SK-N-SH (cell line): ENCODE measurements at regions not wholly inside any gene's neighbourhood (a gene's known extent, or its start where the extent isn't known, plus 50 kb on each side); places are given as distances from the start of the nearest gene placed in this dataset.
"Not testable (repeated sequence)": the region's sequence is repeated elsewhere in the genome, so short reads cannot be mapped to it uniquely, and the experiment has no call there.

Experiments
- CTCF ChIA-PET: fragments of 300-600, 350-600 bp; formaldehyde crosslinking; extraction: SDS; loops from one replicate; lab custom pipeline; 2021; lab: Yijun Ruan, JAX
- POLR2A ChIA-PET: fragments of 350-600 bp; sonication (Branson Sonifier 250); formaldehyde crosslinking; extraction: SDS; loops from one replicate; lab custom pipeline; 2020; ENCODE audit warnings: antibody characterized with exemption, inconsistent platforms; lab: Yijun Ruan, JAX
- DNase-seq: peaks from one replicate; pipeline ENCODE4 v3.0.0; 2012
- H2AFZ ChIP-seq: fragments of 200-600 bp; sonication (generic); 2 replicates; pipeline ENCODE4 v1.8.1; 2016; ENCODE audit warnings: antibody characterized with exemption, mild to moderate bottlenecking, low read depth
- H3F3A ChIP-seq: fragments of 200-600 bp; sonication (generic); replicated peaks from 2 replicates; pipeline ENCODE3; 2016; ENCODE audit warnings: antibody characterized with exemption, mild to moderate bottlenecking; ENCODE audit not compliant: insufficient read depth
- H3K27ac ChIP-seq, 2 experiments: fragments of 200-500 bp in 1 of 2; fragments of 200-600 bp in 1 of 2; sonication (Bioruptor generic) in 1 of 2; sonication (generic), shearing (Covaris generic) in 1 of 2; 2 replicates each; pipeline versions ENCODE4 v1.5.1 to v1.6.1; 2014 to 2016; ENCODE audit warnings: low read depth in 2 of 2, inconsistent platforms in 1 of 2, low read length in 1 of 2, mild to moderate bottlenecking in 1 of 2, mixed read lengths in 1 of 2
- H3K27me3 ChIP-seq: fragments of 200-600 bp; sonication (generic), shearing (Covaris generic); 2 replicates; pipeline ENCODE4 v1.6.1; 2016; ENCODE audit warnings: mixed run types; ENCODE audit not compliant: insufficient read depth
- H3K36me3 ChIP-seq, 2 experiments: fragments of 200-500 bp in 1 of 2; fragments of 200-600 bp in 1 of 2; sonication (Bioruptor generic) in 1 of 2; sonication (generic) in 1 of 2; replicated peaks in 1 of 2; 2 replicates each; pipeline versions ENCODE3 to v1.5.1; 2014 to 2016; ENCODE audit warnings: low read length in 1 of 2, mild to moderate bottlenecking in 1 of 2; ENCODE audit not compliant: insufficient read depth in 2 of 2, control insufficient read depth in 1 of 2
- H3K4me1 ChIP-seq, 2 experiments: fragments of 200-500 bp in 1 of 2; fragments of 200-600 bp in 1 of 2; sonication (Bioruptor generic) in 1 of 2; sonication (generic), shearing (Covaris generic) in 1 of 2; 2 replicates each; pipeline versions ENCODE4 v1.5.1 to v1.6.1; 2014 to 2016; ENCODE audit warnings: low read depth in 1 of 2, low read length in 1 of 2, mixed run types in 1 of 2; ENCODE audit not compliant: insufficient read depth in 2 of 2, control insufficient read depth in 1 of 2
- H3K4me2 ChIP-seq: fragments of 200-600 bp; sonication (generic), shearing (Covaris generic); 2 replicates; pipeline ENCODE4 v1.6.1; 2017; ENCODE audit warnings: mixed run types
- H3K4me3 ChIP-seq, 2 experiments: fragments of 200-500 bp in 1 of 2; fragments of 200-600 bp in 1 of 2; sonication (Bioruptor generic) in 1 of 2; sonication (generic), shearing (Covaris generic) in 1 of 2; 2 replicates each; pipeline versions ENCODE4 v1.5.1 to v1.8.1; 2014 to 2016; ENCODE audit warnings: low read depth in 2 of 2, inconsistent platforms in 1 of 2, low read length in 1 of 2, mild to moderate bottlenecking in 1 of 2, mixed read lengths in 1 of 2, moderate library complexity in 1 of 2
- H3K79me2 ChIP-seq: fragments of 200-600 bp; sonication (generic); 2 replicates; pipeline ENCODE4 v1.8.1; 2017; ENCODE audit warnings: mild to moderate bottlenecking; ENCODE audit not compliant: insufficient read depth
- H3K9ac ChIP-seq: fragments of 200-600 bp; sonication (generic); 2 replicates; pipeline ENCODE4 v1.6.1; 2017; ENCODE audit warnings: mixed run types
- H3K9me2 ChIP-seq: fragments of 200-600 bp; sonication (generic); 2 replicates; pipeline ENCODE4 v1.6.1; 2017; ENCODE audit warnings: mixed run types
- H3K9me3 ChIP-seq: fragments of 200-600 bp; sonication (generic); 2 replicates; pipeline ENCODE4 v1.6.1; 2017; ENCODE audit warnings: mixed run types, mild to moderate bottlenecking, moderate library complexity
- H4K20me1 ChIP-seq: fragments of 200-600 bp; sonication (generic); 2 replicates; pipeline ENCODE4 v1.6.1; 2017; ENCODE audit warnings: mild to moderate bottlenecking, mixed run types; ENCODE audit not compliant: insufficient read depth
- ELF1 ChIP-seq: IDR thresholded peaks from 2 replicates; pipeline ENCODE4 v1.4.0; 2012
- EP300 ChIP-seq, 2 experiments: IDR thresholded peaks; 2 replicates each; pipeline versions ENCODE4 v1.4.0 to v1.6.1; 2012; ENCODE audit warnings: borderline replicate concordance in 1 of 2, low read depth in 1 of 2, low read length in 1 of 2
- EZH2phosphoT487 ChIP-seq: fragments of 200-600 bp; sonication (generic); IDR thresholded peaks from 2 replicates; pipeline ENCODE4 v1.6.1; 2017; ENCODE audit warnings: low read depth, mixed run types, mild to moderate bottlenecking, antibody characterized with exemption, moderate library complexity, borderline replicate concordance
- FOXJ3 ChIP-seq: sonication (generic); formaldehyde crosslinking; IDR thresholded peaks from 2 replicates; pipeline ENCODE4 v1.5.1; 2020; ENCODE audit warnings: mild to moderate bottlenecking, missing genetic modification reagents
- GABPA ChIP-seq: IDR thresholded peaks from 2 replicates; pipeline ENCODE4 v1.4.0; 2012; ENCODE audit warnings: low read depth, mild to moderate bottlenecking
- GATA2 ChIP-seq: sonication (generic); formaldehyde crosslinking; IDR thresholded peaks from 2 replicates; pipeline ENCODE4 v1.5.0; 2020; ENCODE audit warnings: mild to moderate bottlenecking, missing genetic modification reagents
- IRF3 ChIP-seq: fragments of 150-350 bp; IDR thresholded peaks from 2 replicates; pipeline ENCODE4 v1.6.1; 2016; ENCODE audit warnings: mild to moderate bottlenecking, low read depth, low read length
- JUND ChIP-seq: IDR thresholded peaks from 2 replicates; pipeline ENCODE4 v1.4.0; 2012
- MAX ChIP-seq: IDR thresholded peaks from 2 replicates; pipeline ENCODE4 v1.4.0; 2012; ENCODE audit warnings: low read depth
- MEF2A ChIP-seq: IDR thresholded peaks from 2 replicates; pipeline ENCODE4 v1.4.0; 2012; ENCODE audit warnings: low read depth, borderline replicate concordance
- MXI1 ChIP-seq: IDR thresholded peaks from 2 replicates; pipeline ENCODE4 v1.6.1; 2012; ENCODE audit warnings: mild to moderate bottlenecking, low read depth, low read length, improper control_type of control experiment
- NFIC ChIP-seq: IDR thresholded peaks from 2 replicates; pipeline ENCODE4 v1.4.0; 2012; ENCODE audit warnings: borderline replicate concordance
- PBX3 ChIP-seq: IDR thresholded peaks from 2 replicates; pipeline ENCODE4; 2012
- RAD21 ChIP-seq: IDR thresholded peaks from 2 replicates; pipeline ENCODE4 v1.6.1; 2012; ENCODE audit warnings: mild to moderate bottlenecking, low read length
- RFX5 ChIP-seq: IDR thresholded peaks from 2 replicates; pipeline ENCODE4 v1.6.1; 2012; ENCODE audit warnings: mild to moderate bottlenecking, improper control_type of control experiment, low read length
- SIN3A ChIP-seq: IDR thresholded peaks from 2 replicates; pipeline ENCODE4 v1.6.1; 2012; ENCODE audit warnings: low read depth, mild to moderate bottlenecking, low read length, moderate library complexity, borderline replicate concordance
- TAF1 ChIP-seq: IDR thresholded peaks from 2 replicates; pipeline ENCODE4 v1.6.1; 2012; ENCODE audit warnings: low read depth, mild to moderate bottlenecking, low read length, moderate library complexity, borderline replicate concordance
- TCF12 ChIP-seq: IDR thresholded peaks from 2 replicates; pipeline ENCODE4 v1.4.0; 2012
- TEAD4 ChIP-seq: IDR thresholded peaks from 2 replicates; pipeline ENCODE4 v1.4.0; 2012; ENCODE audit warnings: mild to moderate bottlenecking, borderline replicate concordance; ENCODE audit not compliant: insufficient read depth
- YY1 ChIP-seq: IDR thresholded peaks from 2 replicates; pipeline ENCODE4 v1.4.0; 2012; ENCODE audit warnings: low read depth, mild to moderate bottlenecking
- WGBS: methylation state at CpG from one replicate; pipeline ENCODE4 v1.1.6; 2017; ENCODE audit warnings: low lambda C conversion rate; 5-methylcytosine and 5-hydroxymethylcytosine counted together

DNA sequence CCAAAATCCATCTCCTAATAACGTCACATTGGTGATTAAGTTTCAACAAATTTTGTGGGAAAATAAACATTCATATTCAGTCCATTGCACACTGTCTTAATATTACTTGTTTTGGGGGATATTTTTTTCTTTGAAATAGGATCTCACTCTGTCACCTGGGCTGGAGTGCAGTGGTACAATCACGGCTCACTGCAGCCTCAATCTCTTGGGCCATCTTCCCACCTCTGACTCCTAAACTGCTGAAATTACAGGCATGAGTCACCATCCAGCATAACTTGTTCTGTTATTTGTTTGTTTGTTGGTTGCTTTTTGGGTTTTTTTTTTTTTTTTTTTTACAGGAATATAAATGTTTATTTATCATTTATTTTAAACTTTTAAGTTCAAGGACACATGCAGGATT is 556.1 kb upstream of the SLITRK6 start:
- ChIA-PET CTCF (no interaction called here), POLR2A (no interaction called here)
- no peaks in the 10 kb centered on the region for H3K9me2 ChIP-seq
- no peaks in the 10 kb centered on the region for H3K79me2 ChIP-seq
- no peak overlapping the region for H2AFZ ChIP-seq
- H4K20me1 ChIP-seq: no peaks in the 10 kb centered on the region
- H3K27me3 ChIP-seq: no peaks in the 10 kb centered on the region
- no peak for TF ChIP-seq NFIC
- no peak for TF ChIP-seq GABPA
- TF ChIP-seq SIN3A: no peak
- TF ChIP-seq GATA2 (CRISPR knock-in tag): no peak
- no peak for TF ChIP-seq YY1
- no peak for TF ChIP-seq TAF1
- TF ChIP-seq EP300 (IDR thresholded peaks at IDR 0.05; ENCODE audit: borderline replicate concordance in 1 of 2, low read depth in 1 of 2, low read length in 1 of 2): no peak
- no peak for TF ChIP-seq TCF12
- TF ChIP-seq RAD21: no peak
- TF ChIP-seq PBX3: no peak
- TF ChIP-seq JUND: no peak
- no peak for TF ChIP-seq EZH2phosphoT487
- TF ChIP-seq MXI1: no peak
- TF ChIP-seq TEAD4: no peak
- TF ChIP-seq MEF2A: no peak
- TF ChIP-seq, all 33 proteins: peak for 0
- no peaks in the 10 kb centered on the region for H3K4me1 ChIP-seq
- no peaks in the 10 kb centered on the region for H3K36me3 ChIP-seq
- H3K4me3 ChIP-seq: no peak overlapping the region
- H3K9me3 ChIP-seq: no peaks in the 10 kb centered on the region
- H3K27ac ChIP-seq: no peak overlapping the region
- no peak overlapping the region for H3K9ac ChIP-seq
- DNase-seq: no peak
- no peaks in the 10 kb centered on the region for H3F3A ChIP-seq
- WGBS: 19% methylated on average over 2 of the region's 2 CpGs
- H3K4me2 ChIP-seq: no peak overlapping the region

- CTCF ChIA-PET: no interaction called here
- 4% methylated on average over 1 of the region's 1 CpG for WGBS
- H3K9ac ChIP-seq: no peak overlapping the region
Measured at GRCh38 chr13:86357106-86357505, 557.9 kb upstream of the SLITRK6 start.

GRCh38 chr13:86363749-86364148 is 564.5 kb upstream of the SLITRK6 start:
- H3K36me3 ChIP-seq, H3K9ac ChIP-seq, DNase-seq, H3K9me2 ChIP-seq, POLR2A ChIA-PET, H3K4me2 ChIP-seq, H3K4me3 ChIP-seq, H3K79me2 ChIP-seq, H3K4me1 ChIP-seq, H3K27ac ChIP-seq, H3F3A ChIP-seq, H3K9me3 ChIP-seq, H4K20me1 ChIP-seq, H3K27me3 ChIP-seq, H2AFZ ChIP-seq: not testable (repeated sequence)
- 24% methylated on average over 5 of the region's 5 CpGs for WGBS
- CTCF ChIA-PET: interaction anchor here (0.5 kb wide), 1 partner anchor 1223 kb away, joined by 3 read pairs; no protein-coding TSS in a partner anchor

More at GRCh38 chr13:86357106-86357505, 557.9 kb upstream of the SLITRK6 start:
- no peaks in the 10 kb centered on the region for H3F3A ChIP-seq
- TF ChIP-seq FOXJ3 (CRISPR knock-in tag): no peak
- no peak for TF ChIP-seq IRF3
- no peak for TF ChIP-seq ELF1
- no peak for TF ChIP-seq RFX5
- no peak for TF ChIP-seq MAX
- TF ChIP-seq MEF2A: no peak
- no peaks in the 10 kb centered on the region for H3K36me3 ChIP-seq
- no peaks in the 10 kb centered on the region for H3K4me1 ChIP-seq
- H3K9me2 ChIP-seq: no peaks in the 10 kb centered on the region
- POLR2A ChIA-PET: no interaction called here
- DNase-seq: no peak
- H3K4me2 ChIP-seq: no peak overlapping the region
- H3K9me3 ChIP-seq: no peaks in the 10 kb centered on the region
- H3K4me3 ChIP-seq: no peak overlapping the region
- H3K27me3 ChIP-seq: no peaks in the 10 kb centered on the region
- H4K20me1 ChIP-seq: no peaks in the 10 kb centered on the region
- H3K79me2 ChIP-seq: no peaks in the 10 kb centered on the region
- no peak overlapping the region for H3K27ac ChIP-seq
- no peak overlapping the region for H2AFZ ChIP-seq
